GM12892 (cell line): ENCODE measurements at regions not wholly inside any gene's neighbourhood (a gene's known extent, or its start where the extent isn't known, plus 50 kb on each side); places are given as distances from the start of the nearest gene placed in this dataset.

Experiments used
- POLR2A ChIP-seq: IDR thresholded peaks from 2 replicates; pipeline ENCODE4 v1.6.1; 2011; ENCODE audit warnings: low read depth, low read length, control low read depth
- POLR2AphosphoS5 ChIP-seq: IDR thresholded peaks from 2 replicates; pipeline ENCODE4 v1.6.1; 2011; ENCODE audit warnings: low read depth, low read length, control low read depth
- TAF1 ChIP-seq: IDR thresholded peaks from 2 replicates; pipeline ENCODE4 v1.6.1; 2011; ENCODE audit warnings: low read depth, mild to moderate bottlenecking, control low read depth, low read length, borderline replicate concordance

GRCh38 chr22:47629791-47630655 lies 867.6 kb downstream of the TBC1D22A start:
- TF ChIP-seq POLR2A (no peak), POLR2AphosphoS5 (no peak), TAF1 (no peak)
